PC-9 (cell line): ENCODE measurements at regions not wholly inside any gene's neighbourhood (a gene's known extent, or its start where the extent isn't known, plus 50 kb on each side); places are given as distances from the start of the nearest gene placed in this dataset.

Source experiments
- BruUV-seq: library from RNA; stranded (reverse); fragments of 400-500 nt; replicated peaks from 2 replicates; lab custom pipeline; 2021; lab: Mats Ljungman, UMichigan
- CTCF ChIA-PET: fragments of 300-600 bp; sonication (Branson Sonifier 250); formaldehyde crosslinking; loops from one replicate; lab custom pipeline; 2022; ENCODE audit warnings: antibody characterized with exemption; lab: Charles Lee
- POLR2A ChIA-PET: fragments of 300-600 bp; sonication (Branson Sonifier 250); formaldehyde crosslinking; loops from one replicate; lab custom pipeline; 2022; ENCODE audit warnings: antibody characterized with exemption; ENCODE audit not compliant: unreplicated experiment; lab: Charles Lee
- DNase-seq, 2 experiments: peaks; one replicate each; pipeline versions ENCODE4 v3.0.0 to v3.0.0-alpha.2; 2015 to 2022; ENCODE audit warnings: mixed read lengths in 1 of 2
- H2AFZ ChIP-seq: fragments of 200-600 bp; sonication (generic); 2 replicates; pipeline ENCODE4 v1.8.1; 2017; ENCODE audit warnings: antibody characterized with exemption
- H3F3A ChIP-seq: fragments of 200-600 bp; sonication (generic); 2 replicates; pipeline ENCODE4 v1.8.1; 2017; ENCODE audit warnings: antibody characterized with exemption, mild to moderate bottlenecking, low read depth; ENCODE audit not compliant: insufficient read depth
- H3K27ac ChIP-seq: fragments of 200-600 bp; sonication (generic); 2 replicates; pipeline ENCODE4 v1.6.1; 2016; ENCODE audit warnings: mixed run types
- H3K27me3 ChIP-seq: fragments of 200-600 bp; sonication (generic); 2 replicates; pipeline ENCODE4 v1.6.1; 2016; ENCODE audit warnings: low read depth, mixed run types; ENCODE audit not compliant: insufficient read depth
- H3K36me3 ChIP-seq: fragments of 200-600 bp; sonication (generic); 2 replicates; pipeline ENCODE4 v1.6.1; 2016; ENCODE audit warnings: low read depth, mixed run types
- H3K4me1 ChIP-seq: fragments of 200-600 bp; sonication (generic); replicated peaks from 2 replicates; pipeline ENCODE4 v1.6.1; 2016; ENCODE audit warnings: mixed run types; ENCODE audit not compliant: insufficient read depth
- H3K4me2 ChIP-seq: fragments of 200-600 bp; sonication (generic); 2 replicates; pipeline ENCODE4 v1.6.1; 2017; ENCODE audit warnings: mixed run types
- H3K4me3 ChIP-seq: fragments of 200-600 bp; sonication (generic); 2 replicates; pipeline ENCODE4 v1.6.1; 2016; ENCODE audit warnings: mixed run types
- H3K79me2 ChIP-seq: fragments of 200-600 bp; sonication (generic); 2 replicates; pipeline ENCODE4 v1.6.1; 2017; ENCODE audit warnings: low read depth, mixed run types
- H3K9me2 ChIP-seq: fragments of 200-600 bp; sonication (generic); 2 replicates; pipeline ENCODE4 v1.8.1; 2017; ENCODE audit warnings: mild to moderate bottlenecking; ENCODE audit not compliant: insufficient read depth
- H3K9me3 ChIP-seq: fragments of 200-600 bp; sonication (generic); 2 replicates; pipeline ENCODE4 v1.8.1; 2016; ENCODE audit warnings: low read depth; ENCODE audit not compliant: insufficient read depth
- H4K20me1 ChIP-seq: fragments of 200-600 bp; sonication (generic); 2 replicates; pipeline ENCODE4 v1.8.1; 2017; ENCODE audit not compliant: insufficient read depth
- CTCF ChIP-seq: fragments of 200-600 bp; sonication (generic); conservative IDR thresholded peaks from 2 replicates; pipeline ENCODE4 v1.6.1; 2017; ENCODE audit warnings: mixed run types, antibody characterized with exemption, mild to moderate bottlenecking, moderate library complexity
- EZH2 ChIP-seq: fragments of 200-600 bp; sonication (generic); IDR thresholded peaks from 2 replicates; pipeline ENCODE4 v1.8.0; 2017; ENCODE audit warnings: antibody characterized with exemption, low read depth
- intact Hi-C: fragments of 100-400 bp; cut with micrococcal nuclease; formaldehyde crosslinking; loops from one replicate; pipeline ENCODE4 v1.10.0; 2022; ENCODE audit not compliant: unreplicated experiment

- Histone ChIP-seq H3K9me2 (no peaks in the 10 kb centered on the region), H3K9me3 (no peaks in the 10 kb centered on the region), H3K4me3 (no peak overlapping the region), H4K20me1 (no peaks in the 10 kb centered on the region), H3K27me3 (no peaks in the 10 kb centered on the region), H3K4me1 (no peaks in the 10 kb centered on the region), H3K36me3 (no peaks in the 10 kb centered on the region), H3K79me2 (no peaks in the 10 kb centered on the region), H3F3A (no peaks in the 10 kb centered on the region), H3K4me2 (no peak overlapping the region), H2AFZ (no peak overlapping the region), H3K27ac (no peak overlapping the region)
- ChIA-PET POLR2A (no interaction called here), CTCF (no interaction called here)
- DNase-seq = no peak
- no TSS peak for BruUV-seq
- intact Hi-C loops = no loop called here
- TF ChIP-seq EZH2 (no peak), CTCF (no peak)
These were observed 114.9 kb downstream of the PDCL3 start for GRCh38 chr2:100677611-100678185.

GRCh38 chr2:100679211-100679610, 116.4 kb downstream of the PDCL3 start:
- H3K79me2 ChIP-seq = no peaks in the 10 kb centered on the region

GRCh38 chr2:100682536-100682935, 119.7 kb downstream of the PDCL3 start:
- no peak for TF ChIP-seq CTCF
- no peak for TF ChIP-seq EZH2
- CTCF ChIA-PET = no interaction called here
- Histone ChIP-seq H3K4me1 (no peaks in the 10 kb centered on the region), H3F3A (no peaks in the 10 kb centered on the region), H4K20me1 (no peaks in the 10 kb centered on the region), H3K4me2 (no peak overlapping the region), H3K27me3 (no peaks in the 10 kb centered on the region), H3K36me3 (no peaks in the 10 kb centered on the region), H2AFZ (no peak overlapping the region), H3K4me3 (no peak overlapping the region), H3K9me3 (peaks cover 3% of the 10 kb centered on the region; the same call in 1 of the 2 replicates), H3K27ac (no peak overlapping the region), H3K79me2 (no peaks in the 10 kb centered on the region), H3K9me2 (no peaks in the 10 kb centered on the region)
- POLR2A ChIA-PET = no interaction called here
- intact Hi-C loops = no loop called here
- no TSS peak for BruUV-seq
- DNase-seq = no peak

More at GRCh38 chr2:100679211-100679610, 116.4 kb downstream of the PDCL3 start:
- Histone ChIP-seq H3K36me3 (no peaks in the 10 kb centered on the region), H3F3A (no peaks in the 10 kb centered on the region), H3K27me3 (no peaks in the 10 kb centered on the region), H3K4me3 (no peak overlapping the region), H3K4me1 (no peaks in the 10 kb centered on the region), H3K9me2 (no peaks in the 10 kb centered on the region), H4K20me1 (no peaks in the 10 kb centered on the region), H3K4me2 (no peak overlapping the region), H2AFZ (no peak overlapping the region), H3K27ac (no peak overlapping the region), H3K9me3 (0 out of 2 replicates have a peak, but pooled peaks cover 3% of the 10 kb centered on the region)
- no TSS peak for BruUV-seq
- TF ChIP-seq CTCF (no peak), EZH2 (no peak)
- ChIA-PET CTCF (no interaction called here), POLR2A (no interaction called here)
- no peak for DNase-seq
- intact Hi-C loops = no loop called here
